Astrocyte (in vitro differentiated cells and primary cell): ENCODE measurements at regions not wholly inside any gene's neighbourhood (a gene's known extent, or its start where the extent isn't known, plus 50 kb on each side); places are given as distances from the start of the nearest gene placed in this dataset.

ENCODE experiments used
- EZH2 ChIP-seq: IDR thresholded peaks from 2 replicates; pipeline ENCODE4 v1.6.1; 2012; ENCODE audit warnings: mild to moderate bottlenecking, low read length, inconsistent platforms; ENCODE audit not compliant: insufficient read depth
- TF ChIP-seq, protein P1 (sequence below): IDR thresholded peaks from 2 replicates; pipeline ENCODE4 v1.5.1; 2011; ENCODE audit warnings: low read depth, mild to moderate bottlenecking, inconsistent platforms, low read length, moderate library complexity; ENCODE audit not compliant: insufficient read depth

DNA sequence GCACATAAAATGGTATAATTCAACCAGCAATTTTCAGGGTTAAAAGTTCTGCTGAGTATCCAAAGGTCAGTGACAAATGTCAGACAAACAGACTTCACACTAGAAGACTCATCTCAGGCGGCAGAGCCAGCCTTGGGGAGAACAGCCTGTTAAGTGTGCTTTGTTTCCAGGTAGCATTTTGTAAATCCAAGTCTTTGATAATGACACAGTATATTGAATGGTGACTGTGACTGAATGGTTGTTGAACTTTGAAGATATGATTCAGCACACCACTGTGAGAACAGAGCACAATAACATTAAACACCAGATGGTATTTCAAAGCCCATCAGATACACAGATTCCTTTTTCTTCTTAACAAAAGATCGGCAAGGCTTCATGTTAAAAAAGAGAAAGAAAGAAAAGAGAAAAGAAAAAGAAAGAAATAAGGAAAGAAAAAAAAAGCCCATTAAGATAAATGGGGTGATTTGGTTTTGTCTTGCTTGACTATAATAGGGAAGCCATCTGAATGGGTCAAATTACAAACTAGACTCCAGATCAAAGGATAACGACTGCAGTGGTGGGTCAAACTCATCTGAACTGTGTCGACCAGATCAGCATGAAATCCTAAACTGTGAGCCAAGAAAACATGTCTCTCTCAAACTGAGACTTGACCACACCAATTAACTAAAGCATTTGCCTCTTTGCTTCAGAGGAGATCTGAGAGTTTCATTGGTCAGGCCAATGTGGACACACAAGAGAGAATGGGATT lies 313.0 kb upstream of the ZNF608 start:
- TF ChIP-seq, protein P1, sequence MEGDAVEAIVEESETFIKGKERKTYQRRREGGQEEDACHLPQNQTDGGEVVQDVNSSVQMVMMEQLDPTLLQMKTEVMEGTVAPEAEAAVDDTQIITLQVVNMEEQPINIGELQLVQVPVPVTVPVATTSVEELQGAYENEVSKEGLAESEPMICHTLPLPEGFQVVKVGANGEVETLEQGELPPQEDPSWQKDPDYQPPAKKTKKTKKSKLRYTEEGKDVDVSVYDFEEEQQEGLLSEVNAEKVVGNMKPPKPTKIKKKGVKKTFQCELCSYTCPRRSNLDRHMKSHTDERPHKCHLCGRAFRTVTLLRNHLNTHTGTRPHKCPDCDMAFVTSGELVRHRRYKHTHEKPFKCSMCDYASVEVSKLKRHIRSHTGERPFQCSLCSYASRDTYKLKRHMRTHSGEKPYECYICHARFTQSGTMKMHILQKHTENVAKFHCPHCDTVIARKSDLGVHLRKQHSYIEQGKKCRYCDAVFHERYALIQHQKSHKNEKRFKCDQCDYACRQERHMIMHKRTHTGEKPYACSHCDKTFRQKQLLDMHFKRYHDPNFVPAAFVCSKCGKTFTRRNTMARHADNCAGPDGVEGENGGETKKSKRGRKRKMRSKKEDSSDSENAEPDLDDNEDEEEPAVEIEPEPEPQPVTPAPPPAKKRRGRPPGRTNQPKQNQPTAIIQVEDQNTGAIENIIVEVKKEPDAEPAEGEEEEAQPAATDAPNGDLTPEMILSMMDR = no peak
- TF ChIP-seq EZH2 = no peak
